ENCODE measurements at regions not wholly inside any gene's neighbourhood (a gene's known extent, or its start where the extent isn't known, plus 50 kb on each side); places are given as distances from the start of the nearest gene placed in this dataset.

- no peaks in the 10 kb centered on the region for H3K27me3 ChIP-seq (replicated peaks in 1 of 4; ENCODE audit: control insufficient read depth in 3 of 4, extremely low read depth in 1 of 4, insufficient read depth in 3 of 4, low read length in 3 of 4)
- FAIRE-seq (no peak), DNase-seq (ENCODE audit: low read depth in 1 of 2, low spot score in 2 of 2) (no peak)
- H2BK5ac ChIP-seq (ENCODE audit: low read depth, low read length): no peak overlapping the region
- H2BK120ac ChIP-seq (replicated peaks; ENCODE audit: low read depth, low read length): no peak overlapping the region
- no peak overlapping the region for H2BK12ac ChIP-seq (ENCODE audit: low read depth, low read length)
- ChIA-PET POLR2A (ENCODE audit: partially characterized antibody) (no interaction called here), CTCF (ENCODE audit: partially characterized antibody) (no interaction called here)
- H3K56ac ChIP-seq (replicated peaks; ENCODE audit: insufficient read length, low read depth, low read length): no peak overlapping the region
- H4K5ac ChIP-seq (ENCODE audit: insufficient read length, low read depth, low read length): no peak overlapping the region
- no peak overlapping the region for H3K18ac ChIP-seq (ENCODE audit: extremely low read depth, low read length)
- no peaks in the 10 kb centered on the region for H3K23me2 ChIP-seq (ENCODE audit: low read depth, low read length)
- H4K8ac ChIP-seq (ENCODE audit: extremely low read depth, insufficient read depth, low read length): no peak overlapping the region
- H3K79me2 ChIP-seq (ENCODE audit: control insufficient read depth in 1 of 2, insufficient read depth in 2 of 2, low read length in 2 of 2): no peaks in the 10 kb centered on the region
- H2BK15ac ChIP-seq (ENCODE audit: low read length): no peak overlapping the region
- H4K20me1 ChIP-seq (replicated peaks in 1 of 2; ENCODE audit: control insufficient read depth in 1 of 2, insufficient read depth in 2 of 2, low read length in 2 of 2): no peaks in the 10 kb centered on the region
- H2AK5ac ChIP-seq (ENCODE audit: low read depth, low read length): no peak overlapping the region
- H3K4me2 ChIP-seq (ENCODE audit: insufficient read depth in 1 of 2, low read depth in 2 of 2, low read length in 2 of 2): no peak overlapping the region
- no peak overlapping the region for H4K91ac ChIP-seq (replicated peaks; ENCODE audit: insufficient read length, low read length)
- H3K23ac ChIP-seq (ENCODE audit: insufficient read length): no peak overlapping the region
- H3K14ac ChIP-seq (ENCODE audit: insufficient read length): no peak overlapping the region
- no peak overlapping the region for H3K4ac ChIP-seq (replicated peaks; ENCODE audit: insufficient read length, low read depth, low read length)
- no peaks in the 10 kb centered on the region for H3K79me1 ChIP-seq (ENCODE audit: low read depth, low read length)
- no peaks in the 10 kb centered on the region for H3K36me3 ChIP-seq (ENCODE audit: control insufficient read depth in 2 of 4, insufficient read depth in 4 of 4, low read length in 3 of 4)
- H3K4me1 ChIP-seq (replicated peaks in 1 of 4; ENCODE audit: control insufficient read depth in 3 of 4, insufficient read depth in 4 of 4, low read length in 3 of 4): no peaks in the 10 kb centered on the region
- no peaks in the 10 kb centered on the region for H3K9me3 ChIP-seq (ENCODE audit: insufficient read depth in 2 of 2, low read depth in 1 of 2, low read length in 1 of 2)
- WGBS, 2 experiments (ENCODE audit: extremely low coverage in 1 of 2, insufficient coverage in 1 of 2, insufficient read length in 1 of 2, insufficient replicate concordance in 2 of 2, low coverage in 1 of 2, low lambda C conversion rate in 2 of 2, missing lambda C conversion rate in 1 of 2): 54% methylated on average over 1 of the region's 1 CpG; no CpG with 5 or more reads in 1 of the 2 experiments
- no peak overlapping the region for H3K9ac ChIP-seq (replicated peaks in 1 of 4; ENCODE audit: extremely low read depth in 1 of 4, low read depth in 3 of 4, low read length in 3 of 4)
- no peak overlapping the region for H2AFZ ChIP-seq (ENCODE audit: low read length)
- H3K27ac ChIP-seq (ENCODE audit: low read depth, low read length): no peak overlapping the region
- no peak overlapping the region for H2BK20ac ChIP-seq (ENCODE audit: low read length)
- TF ChIP-seq TBP (IDR thresholded peaks at IDR 0.05; ENCODE audit: low read depth, low read length): no peak
- no peak for TF ChIP-seq JUND (IDR thresholded peaks at IDR 0.05; ENCODE audit: low read length)
- TF ChIP-seq NANOG (IDR thresholded peaks at IDR 0.05; ENCODE audit: insufficient read depth, low read depth, low read length, poor library complexity, severe bottlenecking): no peak
- no peak for TF ChIP-seq RXRA (IDR thresholded peaks at IDR 0.05; ENCODE audit: insufficient read depth, low read depth, low read length)
- TF ChIP-seq EZH2 (IDR thresholded peaks at IDR 0.05; ENCODE audit: low read depth, low read length, severe bottlenecking): no peak
- TF ChIP-seq CBX8 (IDR thresholded peaks at IDR 0.05; ENCODE audit: borderline replicate concordance, low read depth, low read length): no peak
- no peak for TF ChIP-seq SP2 (IDR thresholded peaks at IDR 0.05; ENCODE audit: low read length)
- no peak for TF ChIP-seq CREB1 (IDR thresholded peaks at IDR 0.05)
- TF ChIP-seq TCF12 (IDR thresholded peaks at IDR 0.05; ENCODE audit: low read depth, low read length): no peak
- TF ChIP-seq TEAD4 (IDR thresholded peaks at IDR 0.05; ENCODE audit: low read depth, low read length): no peak
- TF ChIP-seq PHF8 (conservative IDR thresholded peaks at IDR 0.05; ENCODE audit: low read depth, low read length): no peak
- no peak for TF ChIP-seq EP300 (IDR thresholded peaks at IDR 0.05; ENCODE audit: borderline replicate concordance in 1 of 2, low read depth in 2 of 2, low read length in 2 of 2)
- no peak for TF ChIP-seq BRCA1 (IDR thresholded peaks at IDR 0.05; ENCODE audit: low read depth, low read length)
- no peak overlapping the region for H3K4me3 ChIP-seq (ENCODE audit: extremely low read depth in 1 of 4, insufficient read depth in 2 of 4, low read depth in 3 of 4, low read length in 4 of 4)
Measured at GRCh38 chr15:95836536-95836935, 494.0 kb upstream of the NR2F2 start.

Data from H1 (cell line).